Anterior cingulate cortex (tissue), 58 donors: ENCODE measurements at regions not wholly inside any gene's neighbourhood (a gene's known extent, or its start where the extent isn't known, plus 50 kb on each side); places are given as distances from the start of the nearest gene placed in this dataset.
A peak's percentile ranks its signal among the peaks of the same experiment; 100 is the strongest.

Experiments used
- DNase-seq, 58 donors: peaks; one replicate each; lab custom pipeline; 2025; lab: John Stamatoyannopoulos, UW

DNA sequence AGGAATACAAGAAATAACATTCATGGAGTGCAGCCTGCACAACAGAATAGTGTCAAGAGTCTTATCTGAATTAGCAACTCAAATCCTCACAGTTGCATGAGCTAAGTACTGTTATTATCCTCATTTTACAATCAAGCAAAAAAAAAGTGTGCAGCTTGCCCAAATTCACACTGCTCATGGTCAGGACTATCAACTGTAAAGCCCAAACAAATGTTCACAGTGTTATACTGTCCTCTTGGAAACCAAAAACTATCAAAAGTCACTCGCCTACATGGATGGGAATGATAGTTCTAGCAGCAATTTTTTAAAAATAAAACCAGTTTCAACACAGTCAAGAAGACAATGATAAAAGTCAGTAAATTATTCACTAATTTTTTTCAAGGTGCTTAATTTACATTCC is 114.6 kb upstream of the HSF2 start:
- DNase-seq: no peak

GRCh38 chr6:122285292-122285913 is 114.0 kb upstream of the HSF2 start:
- DNase-seq: no peak

- no peak for DNase-seq
These were observed 112.9 kb upstream of the HSF2 start for GRCh38 chr6:122286512-122286911.

GRCh38 chr6:122289762-122290539 is 109.5 kb upstream of the HSF2 start:
- peak in 6 of 58 donors; percentile 1 to 46 (median 6) for DNase-seq

DNA sequence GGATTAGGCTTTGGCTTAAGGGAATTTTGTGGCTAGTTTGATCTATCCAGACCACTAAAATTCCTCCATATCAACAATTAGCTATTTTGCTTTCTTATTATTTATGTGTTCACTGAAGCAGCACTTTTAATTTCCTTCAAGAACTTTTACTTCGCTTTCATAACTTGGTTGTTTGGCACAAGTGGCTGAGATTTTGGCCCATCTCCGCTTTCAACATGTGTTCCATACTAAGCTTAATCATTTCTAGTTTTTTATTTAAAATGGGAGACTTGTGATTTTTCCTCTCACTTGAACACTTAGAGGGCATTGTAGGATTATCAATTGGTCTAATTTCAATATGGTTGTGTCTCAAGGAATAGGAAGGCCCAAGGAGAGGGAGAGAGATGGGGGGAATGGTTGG is 102.4 kb upstream of the HSF2 start:
- DNase-seq: no peak

DNA sequence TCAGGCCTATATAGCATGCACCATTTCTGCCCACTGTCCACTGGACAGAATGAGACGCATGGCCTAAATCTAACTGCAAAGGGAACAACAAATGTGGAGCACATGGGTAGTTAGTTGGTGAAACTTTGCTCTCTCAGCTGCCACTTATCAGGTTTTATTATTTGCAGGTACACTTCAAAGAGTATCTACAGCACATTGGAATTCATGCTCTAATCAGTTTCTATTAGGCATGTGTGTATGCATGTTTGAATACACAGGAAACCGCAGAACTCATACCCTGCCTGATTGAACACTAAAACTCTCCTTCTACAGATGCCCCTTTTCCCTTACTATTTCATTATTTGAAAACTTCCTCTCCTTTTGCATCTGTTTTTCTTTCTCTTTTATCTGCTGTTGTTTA is 97.4 kb upstream of the HSF2 start:
- no peak for DNase-seq

GRCh38 chr6:122307577-122307976 is 91.9 kb upstream of the HSF2 start:
- DNase-seq: no peak

DNA sequence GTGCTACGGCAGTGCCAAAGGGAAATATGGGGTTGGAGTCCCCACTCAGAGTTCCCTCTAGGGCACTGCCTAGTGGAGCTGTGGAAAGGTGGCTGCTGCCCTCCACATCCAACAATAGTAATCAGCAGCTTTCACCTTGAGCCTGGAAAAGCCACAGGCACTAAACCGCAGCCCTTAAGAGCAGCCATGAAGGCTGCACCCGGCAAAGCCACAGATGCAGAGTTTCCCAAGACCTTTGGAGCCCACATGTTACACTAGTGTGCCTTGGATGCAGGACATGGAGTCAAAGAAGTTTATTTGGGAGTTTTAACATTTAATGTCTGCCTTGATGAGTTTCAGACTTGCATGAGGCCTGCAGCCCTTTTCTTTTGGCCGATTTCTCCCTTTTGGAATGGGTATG is 91.4 kb upstream of the HSF2 start:
- no peak for DNase-seq

DNA sequence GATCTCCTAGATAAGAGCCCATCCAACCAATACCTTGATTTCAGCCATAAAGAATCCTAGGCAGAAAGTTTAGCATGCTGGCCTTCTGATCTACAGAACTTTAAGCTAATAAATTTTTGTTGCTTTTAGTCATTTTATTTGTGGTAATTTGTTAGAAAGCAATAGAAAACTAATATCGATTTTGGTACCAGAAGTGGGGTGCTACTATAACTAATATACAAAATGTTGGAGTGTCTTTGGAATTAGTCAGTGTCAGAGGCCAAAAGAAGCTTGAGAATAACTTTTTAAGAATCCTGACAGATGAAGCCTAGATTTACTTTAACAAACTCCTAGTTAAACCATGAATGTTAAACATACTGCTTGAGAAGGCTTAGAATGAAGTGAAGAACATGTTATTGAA is 83.6 kb upstream of the HSF2 start:
- DNase-seq: no peak

DNA sequence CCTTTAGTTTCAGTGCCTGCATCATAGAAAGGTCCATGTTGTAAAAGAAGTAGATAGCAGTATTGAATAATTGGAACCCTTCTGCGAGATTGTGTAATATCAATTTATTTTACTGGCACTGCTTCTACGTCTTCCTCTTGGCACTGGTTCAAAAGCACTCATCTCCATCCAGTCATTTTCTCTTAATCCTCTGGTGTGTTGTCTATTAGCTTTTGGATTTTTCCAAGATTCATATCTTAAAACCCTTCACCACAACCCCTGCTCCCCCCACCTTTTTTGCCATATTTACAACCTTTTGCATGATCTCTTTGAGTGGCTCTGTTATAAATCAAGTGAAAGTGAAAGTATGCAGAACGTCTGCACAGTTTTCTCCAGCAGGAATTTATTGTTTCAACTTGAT is 76.6 kb upstream of the HSF2 start:
- DNase-seq: no peak

- DNase-seq: no peak
These were observed 76.1 kb upstream of the HSF2 start for GRCh38 chr6:122323361-122323760.

DNA sequence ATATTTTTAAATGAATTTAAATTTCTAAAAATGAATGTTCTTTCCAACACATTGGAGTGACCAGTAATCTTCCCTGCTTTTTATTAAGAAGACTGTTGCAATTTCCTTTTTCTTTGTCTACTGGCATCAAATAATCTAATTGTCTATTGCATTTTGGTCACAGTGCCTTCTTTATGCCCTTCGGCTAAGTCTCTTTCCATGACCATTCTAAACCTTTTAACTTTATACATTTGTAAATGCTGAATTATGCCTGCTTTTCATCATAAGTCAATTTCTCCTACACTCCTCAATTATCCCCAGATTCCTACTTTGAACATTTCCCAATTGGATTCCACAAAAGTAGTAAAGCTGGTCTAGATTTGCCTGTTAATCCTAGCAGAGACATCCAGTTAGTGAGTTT is 69.1 kb upstream of the HSF2 start:
- DNase-seq: no peak

GRCh38 chr6:122337645-122338044 is 61.8 kb upstream of the HSF2 start:
- no peak for DNase-seq

- no peak for DNase-seq
These were observed 59.8 kb upstream of the HSF2 start for GRCh38 chr6:122339661-122340060.

- no peak for DNase-seq
These were observed 52.2 kb upstream of the HSF2 start for GRCh38 chr6:122347280-122347679.

- DNase-seq: no peak
These were observed 51.7 kb upstream of the HSF2 start for GRCh38 chr6:122347751-122348150.
